BE2C (cell line): ENCODE measurements at regions not wholly inside any gene's neighbourhood (a gene's known extent, or its start where the extent isn't known, plus 50 kb on each side); places are given as distances from the start of the nearest gene placed in this dataset.

ENCODE experiments used
- DNase-seq: peaks from one replicate; pipeline ENCODE4 v3.0.0-alpha.2; 2020
- H3K27me3 ChIP-seq: fragments of 250-450 bp; sonication (Bioruptor Pico); 2 replicates; pipeline ENCODE4 v1.5.1; 2020; ENCODE audit warnings: mild to moderate bottlenecking
- H3K36me3 ChIP-seq: fragments of 250-450 bp; sonication (Bioruptor Pico); 2 replicates; pipeline ENCODE4 v1.5.1; 2020; ENCODE audit warnings: mild to moderate bottlenecking
- H3K4me1 ChIP-seq: fragments of 250-450 bp; sonication (Bioruptor Pico); 2 replicates; pipeline ENCODE4 v1.5.1; 2020
- H3K4me3 ChIP-seq: 2 replicates; pipeline ENCODE4 v1.5.1; 2011; ENCODE audit warnings: low read depth, low read length
- H3K9me3 ChIP-seq: fragments of 250-450 bp; sonication (Bioruptor Pico); 2 replicates; pipeline ENCODE4 v1.5.1; 2020
- CTCF ChIP-seq: IDR thresholded peaks from 2 replicates; pipeline ENCODE4 v1.5.1; 2012; ENCODE audit warnings: mild to moderate bottlenecking, low read depth, low read length

- no peaks in the 10 kb centered on the region; the same call in 1 of the 2 replicates for H3K9me3 ChIP-seq
- DNase-seq = no peak
- H3K36me3 ChIP-seq = no peaks in the 10 kb centered on the region
- no peaks in the 10 kb centered on the region for H3K4me1 ChIP-seq
- no peaks in the 10 kb centered on the region for H3K27me3 ChIP-seq
- no peak overlapping the region for H3K4me3 ChIP-seq
- no peak for TF ChIP-seq CTCF
Measured at GRCh38 chr20:17885076-17885475, 83.5 kb downstream of the SNX5 start.

DNA sequence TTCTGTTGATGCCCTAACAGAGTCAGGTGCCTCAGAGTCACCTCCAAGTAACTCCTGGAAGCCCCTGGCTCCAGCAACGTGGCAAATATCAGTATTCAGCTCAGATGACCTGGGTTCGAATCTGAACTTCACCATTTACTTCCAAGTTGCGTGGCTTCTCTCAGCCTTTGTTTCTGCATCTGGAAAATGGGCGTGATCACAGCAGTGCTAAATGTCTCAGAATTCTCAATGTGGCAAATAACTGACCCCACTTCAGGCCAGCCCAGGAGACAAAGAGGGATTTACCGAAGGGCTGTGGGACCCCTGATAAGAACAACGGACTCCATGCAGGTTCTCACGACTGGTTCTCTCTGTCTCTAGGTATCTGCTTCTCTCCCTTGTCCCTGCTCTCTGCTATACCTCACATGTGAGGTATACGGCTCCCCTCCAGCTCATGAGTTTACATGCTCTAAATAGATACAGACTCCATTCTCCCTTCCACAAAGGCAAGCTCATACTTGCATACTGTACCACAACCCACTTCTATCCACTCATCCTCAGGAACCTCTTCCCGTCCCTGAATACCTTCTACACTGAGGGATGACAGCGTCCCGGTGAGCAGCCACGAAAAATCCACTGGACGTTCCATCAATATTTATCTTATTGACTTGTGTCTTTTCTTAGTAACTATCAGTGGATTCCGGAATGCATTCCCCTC lies 84.1 kb downstream of the SNX5 start:
- no peaks in the 10 kb centered on the region for H3K27me3 ChIP-seq
- H3K4me3 ChIP-seq = no peak overlapping the region
- no peak for DNase-seq
- TF ChIP-seq CTCF = no peak
- H3K4me1 ChIP-seq = no peaks in the 10 kb centered on the region
- no peaks in the 10 kb centered on the region for H3K36me3 ChIP-seq
- no peaks in the 10 kb centered on the region; the same call in 1 of the 2 replicates for H3K9me3 ChIP-seq

DNA sequence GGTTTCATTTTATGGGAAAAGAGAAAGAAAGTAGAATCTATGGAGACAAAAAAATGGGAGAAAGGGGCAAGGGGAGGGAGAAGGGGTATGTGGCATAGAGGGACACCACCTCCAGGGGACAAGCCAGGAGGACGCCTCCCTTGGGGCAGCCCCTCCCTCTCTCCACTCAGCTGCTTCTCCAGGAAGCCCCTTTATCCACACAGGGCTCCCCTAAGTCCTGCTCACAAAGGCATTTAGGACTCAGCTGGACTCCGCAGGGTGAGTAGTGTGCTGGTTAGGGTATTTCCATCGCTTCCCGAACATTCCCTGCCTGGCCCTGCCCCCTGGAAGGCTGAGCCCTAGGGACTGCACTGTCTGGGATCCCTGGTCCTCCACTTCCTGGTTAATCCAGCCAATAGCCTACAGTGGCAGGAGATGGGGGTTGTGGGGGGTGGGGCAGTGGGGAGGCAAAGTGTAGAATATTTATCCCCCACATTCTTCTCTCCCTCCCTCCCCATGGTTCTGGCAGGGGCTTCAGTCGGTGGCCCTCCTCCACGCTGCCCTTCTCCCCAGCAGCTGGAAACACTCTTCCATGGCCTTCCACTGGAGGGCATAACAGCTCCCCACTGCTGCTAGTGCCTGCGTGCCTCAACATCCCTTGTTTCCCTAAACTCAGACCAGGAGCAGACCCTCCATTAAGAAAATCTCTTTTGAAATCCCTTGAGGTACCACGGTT lies 84.8 kb downstream of the SNX5 start:
- DNase-seq = no peak
- Histone ChIP-seq H3K4me3 (no peak overlapping the region), H3K36me3 (no peaks in the 10 kb centered on the region), H3K4me1 (no peaks in the 10 kb centered on the region), H3K9me3 (no peaks in the 10 kb centered on the region; the same call in 1 of the 2 replicates), H3K27me3 (no peaks in the 10 kb centered on the region)
- TF ChIP-seq CTCF = peak; percentile 7; the same call in 1 of the 2 replicates

DNA sequence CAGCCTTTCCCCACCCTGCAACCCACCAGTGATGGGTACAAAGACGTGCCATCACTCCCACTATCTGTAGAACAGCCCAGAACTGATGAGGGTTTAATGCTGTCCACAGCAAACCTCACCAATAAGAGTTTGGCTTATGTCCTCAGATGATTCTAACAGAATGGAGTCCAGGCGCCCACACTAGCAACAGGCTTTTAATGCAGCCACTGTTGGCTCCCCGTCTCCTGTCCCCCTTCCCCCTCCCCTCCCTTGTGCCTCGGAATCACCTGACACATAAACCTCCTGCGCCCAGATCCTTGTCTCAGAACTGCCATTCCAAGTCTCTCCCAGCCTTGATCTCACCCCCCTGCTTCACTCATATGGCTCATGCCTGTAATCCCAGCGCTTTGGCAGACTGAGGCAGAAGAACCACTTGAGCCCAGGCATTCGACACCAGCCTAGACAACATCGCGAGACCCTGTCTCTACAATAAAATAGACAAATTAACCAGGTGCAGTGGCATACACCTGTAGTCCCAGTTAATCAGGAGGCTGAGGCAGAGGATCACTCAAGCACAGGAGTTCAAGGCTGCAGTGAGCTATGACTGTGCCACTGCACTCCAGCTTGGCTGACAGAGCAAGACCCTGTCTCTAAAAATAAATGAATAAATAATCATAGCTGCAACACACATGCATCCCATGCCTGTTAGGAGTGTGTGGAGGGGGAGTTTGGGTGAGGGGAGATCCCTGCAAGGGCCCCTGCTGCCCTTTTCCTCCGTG lies 85.6 kb downstream of the SNX5 start:
- Histone ChIP-seq H3K4me3 (no peak overlapping the region), H3K4me1 (no peaks in the 10 kb centered on the region), H3K9me3 (no peaks in the 10 kb centered on the region), H3K27me3 (no peaks in the 10 kb centered on the region), H3K36me3 (no peaks in the 10 kb centered on the region)
- DNase-seq = no peak
- no peak for TF ChIP-seq CTCF

GRCh38 chr20:17882065-17882833 lies 86.3 kb downstream of the SNX5 start:
- H3K27me3 ChIP-seq = no peaks in the 10 kb centered on the region
- H3K9me3 ChIP-seq = no peaks in the 10 kb centered on the region
- no peaks in the 10 kb centered on the region for H3K36me3 ChIP-seq
- TF ChIP-seq CTCF = no peak
- no peaks in the 10 kb centered on the region for H3K4me1 ChIP-seq
- H3K4me3 ChIP-seq = no peak overlapping the region
- no peak for DNase-seq
